ENCODE measurements at regions not wholly inside any gene's neighbourhood (a gene's known extent, or its start where the extent isn't known, plus 50 kb on each side); places are given as distances from the start of the nearest gene placed in this dataset.

DNA sequence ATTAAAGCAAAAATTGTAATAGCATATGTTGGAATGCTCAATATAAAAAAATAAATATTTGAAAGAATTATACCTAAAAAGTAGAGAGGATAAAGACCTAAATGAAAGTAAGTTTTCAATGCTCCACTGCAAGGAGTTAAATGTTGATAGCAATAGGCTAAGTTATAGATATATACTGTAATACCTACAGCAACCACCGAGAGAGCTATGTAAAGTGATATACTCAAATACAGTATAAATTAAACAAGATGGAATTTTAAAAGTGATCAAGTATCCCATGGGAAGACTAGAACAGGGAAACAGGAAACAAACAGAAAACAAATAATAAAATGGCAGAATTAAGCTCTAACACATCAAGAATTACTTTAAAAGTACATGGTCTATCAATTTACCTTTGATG is 73.9 kb downstream of the CASP3 start:
- TF ChIP-seq, protein P1, sequence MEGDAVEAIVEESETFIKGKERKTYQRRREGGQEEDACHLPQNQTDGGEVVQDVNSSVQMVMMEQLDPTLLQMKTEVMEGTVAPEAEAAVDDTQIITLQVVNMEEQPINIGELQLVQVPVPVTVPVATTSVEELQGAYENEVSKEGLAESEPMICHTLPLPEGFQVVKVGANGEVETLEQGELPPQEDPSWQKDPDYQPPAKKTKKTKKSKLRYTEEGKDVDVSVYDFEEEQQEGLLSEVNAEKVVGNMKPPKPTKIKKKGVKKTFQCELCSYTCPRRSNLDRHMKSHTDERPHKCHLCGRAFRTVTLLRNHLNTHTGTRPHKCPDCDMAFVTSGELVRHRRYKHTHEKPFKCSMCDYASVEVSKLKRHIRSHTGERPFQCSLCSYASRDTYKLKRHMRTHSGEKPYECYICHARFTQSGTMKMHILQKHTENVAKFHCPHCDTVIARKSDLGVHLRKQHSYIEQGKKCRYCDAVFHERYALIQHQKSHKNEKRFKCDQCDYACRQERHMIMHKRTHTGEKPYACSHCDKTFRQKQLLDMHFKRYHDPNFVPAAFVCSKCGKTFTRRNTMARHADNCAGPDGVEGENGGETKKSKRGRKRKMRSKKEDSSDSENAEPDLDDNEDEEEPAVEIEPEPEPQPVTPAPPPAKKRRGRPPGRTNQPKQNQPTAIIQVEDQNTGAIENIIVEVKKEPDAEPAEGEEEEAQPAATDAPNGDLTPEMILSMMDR (IDR thresholded peaks at IDR 0.05; ENCODE audit: low read depth, low read length), result no peak
- no peak for DNase-seq (ENCODE audit: low read depth, low spot score)
- in situ Hi-C loops (cut with HindIII; ENCODE audit: low sequenced_read_pairs), result no loop called here
- no peak overlapping the region for H3K4me3 ChIP-seq (ENCODE audit: low read depth, low read length)

GRCh38 chr4:184574861-184575260 is 74.4 kb downstream of the CASP3 start:
- DNase-seq (ENCODE audit: low read depth, low spot score), result no peak
- H3K4me3 ChIP-seq (ENCODE audit: low read depth, low read length), result no peak overlapping the region
- TF ChIP-seq, protein P1 (IDR thresholded peaks at IDR 0.05; ENCODE audit: low read depth, low read length), result no peak
- in situ Hi-C loops (cut with HindIII; ENCODE audit: low sequenced_read_pairs), result no loop called here

GRCh38 chr4:184573701-184574100 is 75.5 kb downstream of the CASP3 start:
- TF ChIP-seq, protein P1 (IDR thresholded peaks at IDR 0.05; ENCODE audit: low read depth, low read length), result no peak
- in situ Hi-C loops (cut with HindIII; ENCODE audit: low sequenced_read_pairs), result no loop called here
- no peak overlapping the region for H3K4me3 ChIP-seq (ENCODE audit: low read depth, low read length)
- no peak for DNase-seq (ENCODE audit: low read depth, low spot score)

DNA sequence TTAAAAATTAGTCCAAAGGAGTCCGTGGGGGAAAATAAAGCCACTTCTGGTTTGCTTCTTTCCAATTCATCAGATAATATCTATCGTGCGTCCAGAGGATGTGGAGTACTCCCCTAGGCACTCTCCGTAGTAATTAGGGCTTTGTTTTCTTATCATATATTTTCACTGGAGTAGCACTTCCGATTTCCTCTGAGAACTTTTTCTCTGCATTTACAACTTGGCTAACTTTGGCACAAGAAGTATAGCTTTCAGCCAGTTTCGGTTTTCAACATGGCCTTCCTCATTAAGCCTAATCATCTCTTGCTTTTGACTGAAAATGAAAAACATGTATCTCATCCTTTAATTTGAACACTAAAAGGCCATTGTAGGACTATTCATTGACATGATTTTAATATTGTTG is 80.5 kb downstream of the CASP3 start:
- in situ Hi-C loops (cut with HindIII; ENCODE audit: low sequenced_read_pairs), result no loop called here
- TF ChIP-seq, protein P1 (IDR thresholded peaks at IDR 0.05; ENCODE audit: low read depth, low read length), result no peak
- no peak for DNase-seq (ENCODE audit: low read depth, low spot score)
- no peak overlapping the region for H3K4me3 ChIP-seq (ENCODE audit: low read depth, low read length)

- no peak for DNase-seq (ENCODE audit: low read depth, low spot score)
- TF ChIP-seq, protein P1 (IDR thresholded peaks at IDR 0.05; ENCODE audit: low read depth, low read length), result no peak
- no peak overlapping the region for H3K4me3 ChIP-seq (ENCODE audit: low read depth, low read length)
- in situ Hi-C loops (cut with HindIII; ENCODE audit: low sequenced_read_pairs), result no loop called here
Observed at GRCh38 chr4:184563621-184564020, 85.6 kb downstream of the CASP3 start.

DNA sequence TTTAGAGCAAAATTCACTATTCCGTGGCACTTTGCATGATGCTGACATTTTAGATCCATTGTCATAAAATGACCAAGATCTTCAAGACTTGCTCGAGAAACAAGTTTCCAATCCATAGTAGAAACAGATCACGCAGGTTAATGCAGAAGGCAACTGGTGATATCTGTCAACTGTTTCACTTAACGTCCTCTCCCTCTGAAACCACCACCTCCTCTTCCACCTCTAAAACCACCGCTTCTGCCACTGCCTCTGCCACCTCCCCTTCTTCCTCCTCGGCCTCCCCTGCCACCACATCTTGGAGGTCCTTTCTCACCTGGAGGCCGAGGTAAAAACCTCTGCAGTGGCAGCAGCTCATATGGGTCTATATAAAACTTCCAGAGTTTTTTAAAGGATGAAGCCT is 84.6 kb upstream of the IRF2 start:
- TF ChIP-seq, protein P1 (IDR thresholded peaks at IDR 0.05; ENCODE audit: low read depth, low read length), result no peak
- H3K4me3 ChIP-seq (ENCODE audit: low read depth, low read length), result no peak overlapping the region
- in situ Hi-C loops (cut with HindIII; ENCODE audit: low sequenced_read_pairs), result no loop called here
- DNase-seq (ENCODE audit: low read depth, low spot score), result no peak

DNA sequence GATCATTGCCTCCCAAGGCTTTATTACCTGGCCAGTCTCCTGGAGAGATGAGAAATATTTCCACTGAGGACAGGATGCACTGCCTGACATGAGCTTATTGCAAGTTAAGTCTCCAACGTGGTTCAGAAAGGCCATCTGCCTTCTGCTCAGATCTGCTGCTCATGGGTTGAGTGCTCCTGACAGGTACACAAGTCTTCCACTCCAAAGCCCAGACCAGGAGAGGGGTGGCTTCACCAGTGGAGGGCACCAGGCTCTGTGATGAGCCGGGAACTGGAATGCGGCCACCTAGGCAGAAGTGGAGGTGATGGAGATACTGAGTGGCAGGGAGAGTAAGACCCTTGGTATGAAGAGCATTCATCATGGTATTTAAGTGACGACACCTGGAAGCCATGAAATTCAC is 79.5 kb upstream of the IRF2 start:
- in situ Hi-C loops (cut with HindIII; ENCODE audit: low sequenced_read_pairs), result no loop called here
- no peak overlapping the region for H3K4me3 ChIP-seq (ENCODE audit: low read depth, low read length)
- TF ChIP-seq, protein P1 (IDR thresholded peaks at IDR 0.05; ENCODE audit: low read depth, low read length), result no peak
- no peak for DNase-seq (ENCODE audit: low read depth, low spot score)

All from astrocyte of the spinal cord (primary cell).